ENCODE measurements at regions not wholly inside any gene's neighbourhood (a gene's known extent, or its start where the extent isn't known, plus 50 kb on each side); places are given as distances from the start of the nearest gene placed in this dataset.

- TF ChIP-seq POLR2AphosphoS5 (IDR thresholded peaks at IDR 0.05), result no peak
- no peak for TF ChIP-seq EP300 (IDR thresholded peaks at IDR 0.05)
- no peak for TF ChIP-seq POLR2A (IDR thresholded peaks at IDR 0.05)
- TF ChIP-seq CTCF (IDR thresholded peaks at IDR 0.05), result no peak
- no peaks in the 10 kb centered on the region for H3K27me3 ChIP-seq
- no peaks in the 10 kb centered on the region for H3K36me3 ChIP-seq
- peaks cover 0 to 6% (median 4%) of the 10 kb centered on the region in 3 donors for H3K4me1 ChIP-seq
- 41 to 72% methylated on average over 10 to 13 of the region's 13 CpGs for WGBS, 2 donors (ENCODE audit: low coverage in 1 of 2)
- H3K27ac ChIP-seq, result no peak overlapping the region
- H3K4me3 ChIP-seq, result no peak overlapping the region
- no peaks in the 10 kb centered on the region for H3K9me3 ChIP-seq
- no peak for ATAC-seq
Observed at GRCh38 chr10:43865265-43866135, 216.8 kb upstream of the ZNF32 start.

- no peak overlapping the region for H3K4me3 ChIP-seq
- H3K27ac ChIP-seq, result peak overlapping the region in 3 of 4 donors; percentile 47 to 66 (median 62)
- H3K27me3 ChIP-seq, result no peaks in the 10 kb centered on the region
- no peak for ATAC-seq
- no peaks in the 10 kb centered on the region for H3K36me3 ChIP-seq
- TF ChIP-seq POLR2AphosphoS5 (IDR thresholded peaks at IDR 0.05) (no peak), CTCF (IDR thresholded peaks at IDR 0.05) (no peak), EP300 (IDR thresholded peaks at IDR 0.05) (no peak), POLR2A (IDR thresholded peaks at IDR 0.05) (no peak)
- 84% methylated on average over 3 of the region's 6 CpGs; no CpG with 5 or more reads in 1 of the 2 donors for WGBS, 2 donors (ENCODE audit: low coverage in 1 of 2)
- peaks cover 0 to 6% (median 4%) of the 10 kb centered on the region in 3 donors for H3K4me1 ChIP-seq
- no peaks in the 10 kb centered on the region for H3K9me3 ChIP-seq
Observed at GRCh38 chr10:43864656-43865055, 216.0 kb upstream of the ZNF32 start.

- TF ChIP-seq POLR2AphosphoS5 (IDR thresholded peaks at IDR 0.05) (peak; percentile 62), CTCF (IDR thresholded peaks at IDR 0.05) (no peak), EP300 (IDR thresholded peaks at IDR 0.05) (no peak)
- Histone ChIP-seq H3K4me1 (peaks cover 0 to 6% (median 4%) of the 10 kb centered on the region in 3 donors), H3K36me3 (no peaks in the 10 kb centered on the region), H3K27me3 (no peaks in the 10 kb centered on the region), H3K4me3 (no peak overlapping the region), H3K27ac (peak overlapping the region in 3 of 4 donors; percentile 47 to 72 (median 66)), H3K9me3 (no peaks in the 10 kb centered on the region)
- ATAC-seq, result peak; percentile 82
- WGBS, 2 donors (ENCODE audit: low coverage in 1 of 2), result 80 to 82% methylated on average over 2 to 7 of the region's 8 CpGs
Observed at GRCh38 chr10:43863859-43864591, 215.3 kb upstream of the ZNF32 start.

- Histone ChIP-seq H3K27ac (peak overlapping the region in 3 of 4 donors; percentile 30 to 72 (median 66)), H3K4me3 (no peak overlapping the region), H3K4me1 (peaks cover 0 to 6% (median 4%) of the 10 kb centered on the region in 3 donors), H3K9me3 (no peaks in the 10 kb centered on the region), H3K36me3 (no peaks in the 10 kb centered on the region), H3K27me3 (no peaks in the 10 kb centered on the region)
- WGBS, 2 donors (ENCODE audit: low coverage in 1 of 2), result 94% methylated on average over 9 of the region's 9 CpGs; no CpG with 5 or more reads in 1 of the 2 donors
- ATAC-seq, result no peak
- no peak for TF ChIP-seq POLR2AphosphoS5 (IDR thresholded peaks at IDR 0.05)
Observed at GRCh38 chr10:43863270-43863669, 214.6 kb upstream of the ZNF32 start.

GRCh38 chr10:43862756-43863155 is 214.1 kb upstream of the ZNF32 start:
- TF ChIP-seq CTCF (IDR thresholded peaks at IDR 0.05), result no peak
- TF ChIP-seq POLR2AphosphoS5 (IDR thresholded peaks at IDR 0.05), result no peak
- no peak for TF ChIP-seq EP300 (IDR thresholded peaks at IDR 0.05)
- Histone ChIP-seq H3K9me3 (no peaks in the 10 kb centered on the region), H3K4me3 (no peak overlapping the region), H3K4me1 (peaks cover 0 to 6% (median 4%) of the 10 kb centered on the region in 3 donors), H3K27me3 (no peaks in the 10 kb centered on the region), H3K27ac (peak overlapping the region in 3 of 4 donors; percentile 30 to 72 (median 66)), H3K36me3 (no peaks in the 10 kb centered on the region)
- WGBS, 2 donors (ENCODE audit: low coverage in 1 of 2), result 82 to 100% methylated on average over 2 to 3 of the region's 5 CpGs
- no peak for ATAC-seq

Data from gastroesophageal sphincter (tissue), 4 donors.